Hepatocyte (in vitro differentiated cells): ENCODE measurements at regions not wholly inside any gene's neighbourhood (a gene's known extent, or its start where the extent isn't known, plus 50 kb on each side); places are given as distances from the start of the nearest gene placed in this dataset.

Experiments
- CTCF ChIP-seq: fragments of 200-600 bp; sonication (generic); IDR thresholded peaks from 2 replicates; pipeline ENCODE4 v1.5.1; 2016; ENCODE audit warnings: antibody characterized with exemption, mild to moderate bottlenecking; ENCODE audit not compliant: poor library complexity
- EZH2phosphoT487 ChIP-seq: fragments of 200-600 bp; sonication (generic); IDR thresholded peaks from one replicate; pipeline ENCODE4 v1.6.1; 2018; ENCODE audit warnings: antibody characterized with exemption, mild to moderate bottlenecking, low read depth, moderate library complexity; ENCODE audit not compliant: unreplicated experiment, severe bottlenecking

GRCh38 chr10:29849886-29850285 is 209.5 kb downstream of the JCAD start:
- TF ChIP-seq CTCF (no peak), EZH2phosphoT487 (no peak)
